HepG2 (cell line): ENCODE measurements at regions not wholly inside any gene's neighbourhood (a gene's known extent, or its start where the extent isn't known, plus 50 kb on each side); places are given as distances from the start of the nearest gene placed in this dataset.

Experiments
- ATAC-seq: fragments of 200-7000 bp; cut with Tn5 transposase; 3 replicates; pipeline ENCODE4 v1.9.1; 2020; ENCODE audit warnings: mild to moderate bottlenecking, moderate library complexity
- BruUV-seq: library from RNA; stranded (reverse); fragments of 400-500 nt; replicated peaks from 2 replicates; lab custom pipeline; 2021; lab: Mats Ljungman, UMichigan
- CTCF ChIA-PET: fragments of 300-600 bp; formaldehyde crosslinking; extraction: SDS; loops from one replicate; lab custom pipeline; 2021; ENCODE audit warnings: low total read pairs, inconsistent platforms, low intra/inter-chr PET ratio; lab: Yijun Ruan, JAX
- POLR2A ChIA-PET: fragments of 350-600 bp; sonication (Branson Sonifier 250); formaldehyde crosslinking; loops from one replicate; lab custom pipeline; 2020; ENCODE audit warnings: antibody characterized with exemption, inconsistent platforms; lab: Yijun Ruan, JAX
- DNase-seq: peaks from one replicate; pipeline ENCODE4 v3.0.0-alpha.2; 2015; ENCODE audit warnings: low spot score
- FAIRE-seq: peaks from 3 replicates; lab custom pipeline; 2011; peaks lifted over from hg19 to GRCh38; lab: Jason Lieb, UNC
- H2AFZ ChIP-seq: one replicate; pipeline ENCODE4 v1.6.1; 2011; ENCODE audit warnings: low read length, inconsistent platforms
- H3K27ac ChIP-seq: fragments of 300-600 bp; 3 replicates; pipeline ENCODE4 v1.8.0; 2011; ENCODE audit warnings: mixed run types, mild to moderate bottlenecking, mixed read lengths, low read length, inconsistent platforms; ENCODE audit not compliant: insufficient read depth; ENCODE audit errors: extremely low read length
- H3K27me3 ChIP-seq, 2 experiments: fragments of 200-600 bp in 1 of 2; 2 replicates in 1 of 2; 3 replicates in 1 of 2; pipeline versions ENCODE4 v1.6.0 to v1.8.0; 2011; ENCODE audit warnings: low read length in 2 of 2, mild to moderate bottlenecking in 2 of 2, moderate library complexity in 2 of 2, inconsistent platforms in 1 of 2; ENCODE audit not compliant: insufficient read depth in 2 of 2, control insufficient read depth in 1 of 2
- H3K36me3 ChIP-seq, 2 experiments: fragments of 200-600 bp in 1 of 2; replicated peaks in 1 of 2; 2 replicates in 1 of 2; 3 replicates in 1 of 2; pipeline versions ENCODE4 v1.5.1 to v1.8.0; 2011; ENCODE audit warnings: low read length in 2 of 2, inconsistent platforms in 1 of 2; ENCODE audit not compliant: insufficient read depth in 2 of 2, control insufficient read depth in 1 of 2
- H3K4me1 ChIP-seq: 2 replicates; pipeline ENCODE4 v1.5.1; 2012; ENCODE audit warnings: low read length, inconsistent platforms; ENCODE audit not compliant: insufficient read depth
- H3K4me2 ChIP-seq: 2 replicates; pipeline ENCODE4 v1.6.0; 2011; ENCODE audit warnings: low read depth, low read length, inconsistent platforms
- H3K4me3 ChIP-seq, 3 experiments: fragments of 200-600 bp in 1 of 3; sonication (generic), shearing (Covaris generic) in 1 of 3; replicated peaks in 1 of 3; 2 replicates each; pipeline ENCODE4 v1.5.1; 2011 to 2016; ENCODE audit warnings: low read length in 3 of 3, inconsistent platforms in 2 of 3, low read depth in 2 of 3, mild to moderate bottlenecking in 2 of 3, control low read depth in 1 of 3, mixed read lengths in 1 of 3; ENCODE audit not compliant: insufficient read depth in 1 of 3
- H3K79me2 ChIP-seq: one replicate; pipeline ENCODE4 v1.6.1; 2011; ENCODE audit warnings: low read length, inconsistent platforms; ENCODE audit not compliant: insufficient read depth
- H3K9ac ChIP-seq: 2 replicates; pipeline ENCODE4 v1.6.0; 2011; ENCODE audit warnings: mild to moderate bottlenecking, low read depth, low read length, inconsistent platforms; ENCODE audit not compliant: insufficient read depth
- H3K9me3 ChIP-seq: 2 replicates; pipeline ENCODE4 v1.5.1; 2012; ENCODE audit warnings: mild to moderate bottlenecking, low read length
- H4K20me1 ChIP-seq: 2 replicates; pipeline ENCODE4 v1.6.0; 2011; ENCODE audit warnings: inconsistent platforms, mild to moderate bottlenecking, low read length, moderate library complexity; ENCODE audit not compliant: insufficient read depth
- GATA4 ChIP-seq: sonication (generic); IDR thresholded peaks from 2 replicates; pipeline ENCODE4 v1.6.1; 2016; ENCODE audit warnings: antibody characterized with exemption, low read depth, borderline replicate concordance
- KAT2B ChIP-seq: fragments of 150-350 bp; IDR thresholded peaks from 2 replicates; pipeline ENCODE4 v1.6.1; 2014; ENCODE audit warnings: low read depth, low read length, borderline replicate concordance
- MXD1 ChIP-seq: sonication (generic); formaldehyde crosslinking; IDR thresholded peaks from 2 replicates; pipeline ENCODE4 v1.4.0; 2020; ENCODE audit warnings: mild to moderate bottlenecking, missing genetic modification reagents
- PLSCR1 ChIP-seq: sonication (generic); formaldehyde crosslinking; IDR thresholded peaks from 2 replicates; pipeline ENCODE4 v1.5.0; 2020; ENCODE audit warnings: missing genetic modification reagents, mild to moderate bottlenecking, borderline replicate concordance
- PRDM15 ChIP-seq: sonication (generic); formaldehyde crosslinking; IDR thresholded peaks from 2 replicates; pipeline ENCODE4 v1.4.0; 2020; ENCODE audit warnings: missing genetic modification reagents
- ZC3H13 ChIP-seq: sonication (generic); formaldehyde crosslinking; IDR thresholded peaks from 2 replicates; pipeline ENCODE4 v1.8.1; 2023; ENCODE audit warnings: mild to moderate bottlenecking, missing genetic modification reagents, moderate library complexity
- ZNF17 ChIP-seq: sonication (generic); formaldehyde crosslinking; IDR thresholded peaks from 2 replicates; pipeline ENCODE4 v1.5.0; 2020; ENCODE audit warnings: mild to moderate bottlenecking, missing genetic modification reagents
- ZNF205 ChIP-seq: IDR thresholded peaks from 2 replicates; pipeline ENCODE4 v1.6.1; 2018; ENCODE audit warnings: missing biosample characterization, missing genetic modification reagents
- ZNF468 ChIP-seq: sonication (generic); formaldehyde crosslinking; IDR thresholded peaks from 2 replicates; pipeline ENCODE4 v1.8.0; 2022; ENCODE audit warnings: mild to moderate bottlenecking, moderate library complexity, missing genetic modification reagents
- ZNF574 ChIP-seq: sonication (generic); formaldehyde crosslinking; IDR thresholded peaks from 2 replicates; pipeline ENCODE4 v1.4.0; 2020; ENCODE audit warnings: missing genetic modification reagents
- ZNF652 ChIP-seq: IDR thresholded peaks from 2 replicates; pipeline ENCODE4 v1.6.1; 2016; ENCODE audit warnings: low read depth, borderline replicate concordance
- WGBS: methylation state at CpG from one replicate; pipeline ENCODE4 v1.1.6; 2017; ENCODE audit warnings: low lambda C conversion rate; 5-methylcytosine and 5-hydroxymethylcytosine counted together
- in situ Hi-C: cut with HindIII; loops from 2 replicates; pipeline ENCODE4 v1.10.0; 2017; ENCODE audit warnings: low pct_unique_long_range_greater_than_20kb; ENCODE audit not compliant: extremely low pct_ligation_motif_present
- intact Hi-C: fragments of 100-400 bp; cut with micrococcal nuclease; formaldehyde crosslinking; loops from one replicate; pipeline ENCODE4 v1.10.0; 2022; ENCODE audit not compliant: unreplicated experiment

GRCh38 chr6:169096388-169096787 is 157.3 kb downstream of the THBS2 start:
- Histone ChIP-seq H3K4me2 (no peak overlapping the region), H3K4me1 (no peaks in the 10 kb centered on the region), H3K79me2 (no peaks in the 10 kb centered on the region), H3K9ac (no peak overlapping the region), H3K27ac (no peak overlapping the region), H3K9me3 (peaks cover 10% of the 10 kb centered on the region; the same call in 1 of the 2 replicates), H3K36me3 (no peaks in the 10 kb centered on the region), H3K4me3 (no peak overlapping the region), H3K27me3 (peaks cover 0 to 13% of the 10 kb centered on the region in 2 experiments), H2AFZ (no peak overlapping the region), H4K20me1 (no peaks in the 10 kb centered on the region)
- no peak for ATAC-seq
- CTCF ChIA-PET = no interaction called here
- no peak for FAIRE-seq
- POLR2A ChIA-PET = no interaction called here
- no peak for TF ChIP-seq ZNF17
- no peak for TF ChIP-seq ZNF652
- TF ChIP-seq KAT2B = no peak
- no peak for DNase-seq
- in situ Hi-C loops = no loop called here
- WGBS = 24% methylated on average over 5 of the region's 5 CpGs
- intact Hi-C loops = no loop called here
- no TSS peak for BruUV-seq

GRCh38 chr6:169095153-169095552 is 158.5 kb downstream of the THBS2 start:
- H3K4me3 ChIP-seq = no peak overlapping the region
- no peaks in the 10 kb centered on the region for H3K79me2 ChIP-seq
- in situ Hi-C loops = no loop called here
- no peak overlapping the region for H3K27ac ChIP-seq
- FAIRE-seq (no peak), ATAC-seq (no peak), DNase-seq (no peak)
- no peaks in the 10 kb centered on the region for H4K20me1 ChIP-seq
- H3K36me3 ChIP-seq = no peaks in the 10 kb centered on the region
- H3K27me3 ChIP-seq = peaks cover 0 to 13% of the 10 kb centered on the region in 2 experiments
- H3K4me2 ChIP-seq = no peak overlapping the region
- WGBS = 32% methylated on average over 11 of the region's 12 CpGs
- intact Hi-C loops = no loop called here
- no peaks in the 10 kb centered on the region for H3K4me1 ChIP-seq
- ChIA-PET POLR2A (no interaction called here), CTCF (no interaction called here)
- H2AFZ ChIP-seq = no peak overlapping the region
- H3K9me3 ChIP-seq = peaks cover 23% of the 10 kb centered on the region
- no TSS peak for BruUV-seq
- H3K9ac ChIP-seq = no peak overlapping the region
- TF ChIP-seq PLSCR1 (no peak), ZNF205 (no peak), ZNF468 (CRISPR knock-in tag) (no peak), PRDM15 (CRISPR knock-in tag) (no peak), GATA4 (no peak), ZC3H13 (CRISPR knock-in tag) (no peak), ZNF574 (CRISPR knock-in tag) (no peak), MXD1 (no peak)
